ENCODE measurements at regions not wholly inside any gene's neighbourhood (a gene's known extent, or its start where the extent isn't known, plus 50 kb on each side); places are given as distances from the start of the nearest gene placed in this dataset.

GRCh38 chr16:86052115-86052670 is 153.2 kb downstream of the IRF8 start:
- H3K9me2 ChIP-seq (replicated peaks; ENCODE audit: control insufficient read depth, low read length): no peaks in the 10 kb centered on the region
- no peak overlapping the region for H3K4me2 ChIP-seq (ENCODE audit: low read length)
- peaks cover 13% of the 10 kb centered on the region for H3K27me3 ChIP-seq (ENCODE audit: control insufficient read depth, low read length)
- H3K4me1 ChIP-seq (ENCODE audit: control insufficient read depth, low read length): no peaks in the 10 kb centered on the region
- no peaks in the 10 kb centered on the region for H3K36me3 ChIP-seq (ENCODE audit: control insufficient read depth, low read length)
- no peak overlapping the region for H3K4me3 ChIP-seq (ENCODE audit: low read length)
- H3K79me2 ChIP-seq (ENCODE audit: control insufficient read depth, low read length): no peaks in the 10 kb centered on the region
- H3F3A ChIP-seq (ENCODE audit: control insufficient read depth, insufficient read depth): no peaks in the 10 kb centered on the region
- H4K20me1 ChIP-seq (ENCODE audit: control insufficient read depth, insufficient read depth, low read depth, low read length): no peaks in the 10 kb centered on the region
- TF ChIP-seq EZH2phosphoT487 (IDR thresholded peaks at IDR 0.05; ENCODE audit: borderline replicate concordance, low read length): no peak
- TF ChIP-seq CTCF (IDR thresholded peaks at IDR 0.05; ENCODE audit: low read depth, low read length, poor library complexity, severe bottlenecking): no peak
- H3K27ac ChIP-seq (ENCODE audit: low read depth, low read length): no peak overlapping the region
- no peaks in the 10 kb centered on the region for H3K9me3 ChIP-seq (ENCODE audit: control insufficient read depth, insufficient read depth, low read length)

- Histone ChIP-seq H3K9me2 (replicated peaks; ENCODE audit: control insufficient read depth, low read length) (no peaks in the 10 kb centered on the region), H3K27ac (ENCODE audit: low read depth, low read length) (no peak overlapping the region), H3K4me3 (ENCODE audit: low read length) (no peak overlapping the region), H3K36me3 (ENCODE audit: control insufficient read depth, low read length) (no peaks in the 10 kb centered on the region), H3K9me3 (ENCODE audit: control insufficient read depth, insufficient read depth, low read length) (no peaks in the 10 kb centered on the region), H3F3A (ENCODE audit: control insufficient read depth, insufficient read depth) (no peaks in the 10 kb centered on the region), H3K27me3 (ENCODE audit: control insufficient read depth, low read length) (peaks cover 8% of the 10 kb centered on the region), H3K4me2 (ENCODE audit: low read length) (no peak overlapping the region), H3K79me2 (ENCODE audit: control insufficient read depth, low read length) (no peaks in the 10 kb centered on the region), H3K4me1 (ENCODE audit: control insufficient read depth, low read length) (no peaks in the 10 kb centered on the region), H4K20me1 (ENCODE audit: control insufficient read depth, insufficient read depth, low read depth, low read length) (no peaks in the 10 kb centered on the region)
- TF ChIP-seq EZH2phosphoT487 (IDR thresholded peaks at IDR 0.05; ENCODE audit: borderline replicate concordance, low read length) (no peak), CTCF (IDR thresholded peaks at IDR 0.05; ENCODE audit: low read depth, low read length, poor library complexity, severe bottlenecking) (no peak)
Measured at GRCh38 chr16:86052926-86053325, 154.0 kb downstream of the IRF8 start.

- Histone ChIP-seq H3K9me3 (ENCODE audit: control insufficient read depth, insufficient read depth, low read length) (no peaks in the 10 kb centered on the region), H3K4me2 (ENCODE audit: low read length) (no peak overlapping the region), H3K4me1 (ENCODE audit: control insufficient read depth, low read length) (no peaks in the 10 kb centered on the region), H3K4me3 (ENCODE audit: low read length) (no peak overlapping the region), H3K27ac (ENCODE audit: low read depth, low read length) (no peak overlapping the region), H3F3A (ENCODE audit: control insufficient read depth, insufficient read depth) (no peaks in the 10 kb centered on the region), H3K36me3 (ENCODE audit: control insufficient read depth, low read length) (no peaks in the 10 kb centered on the region), H3K79me2 (ENCODE audit: control insufficient read depth, low read length) (no peaks in the 10 kb centered on the region), H3K9me2 (replicated peaks; ENCODE audit: control insufficient read depth, low read length) (no peaks in the 10 kb centered on the region), H4K20me1 (ENCODE audit: control insufficient read depth, insufficient read depth, low read depth, low read length) (no peaks in the 10 kb centered on the region), H3K27me3 (ENCODE audit: control insufficient read depth, low read length) (no peaks in the 10 kb centered on the region)
- TF ChIP-seq EZH2phosphoT487 (IDR thresholded peaks at IDR 0.05; ENCODE audit: borderline replicate concordance, low read length) (no peak), CTCF (IDR thresholded peaks at IDR 0.05; ENCODE audit: low read depth, low read length, poor library complexity, severe bottlenecking) (no peak)
Measured at GRCh38 chr16:86059253-86060171, 160.6 kb downstream of the IRF8 start.

Data from DOHH2 (cell line).